NCI-H1436 (cell line): ENCODE measurements at regions not wholly inside any gene's neighbourhood (a gene's known extent, or its start where the extent isn't known, plus 50 kb on each side); places are given as distances from the start of the nearest gene placed in this dataset.
"Not testable (repeated sequence)": the region's sequence is repeated elsewhere in the genome, so short reads cannot be mapped to it uniquely, and the experiment has no call there.

Experiments used
- DNase-seq: peaks from one replicate; lab custom pipeline; 2025; lab: John Stamatoyannopoulos, UW

- DNase-seq: no peak
These were observed 198.4 kb downstream of the DLEU7 start for GRCh38 chr13:50645092-50645491.

GRCh38 chr13:50646070-50646469, 197.4 kb downstream of the DLEU7 start:
- no peak for DNase-seq

- no peak for DNase-seq
These were observed 194.3 kb downstream of the DLEU7 start for GRCh38 chr13:50649211-50649610.

- DNase-seq: no peak
These were observed 192.6 kb downstream of the DLEU7 start for GRCh38 chr13:50650592-50651504.

- DNase-seq: no peak
These were observed 191.6 kb downstream of the DLEU7 start for GRCh38 chr13:50651922-50652321.

GRCh38 chr13:50654331-50654730, 189.2 kb downstream of the DLEU7 start:
- DNase-seq: no peak

- not testable (repeated sequence) for DNase-seq
These were observed 181.6 kb downstream of the DLEU7 start for GRCh38 chr13:50661881-50662280.

- DNase-seq: no peak
These were observed 178.5 kb downstream of the DLEU7 start for GRCh38 chr13:50664951-50665350.

GRCh38 chr13:50668049-50668448, 175.4 kb downstream of the DLEU7 start:
- DNase-seq: no peak

- DNase-seq: no peak
These were observed 174.7 kb downstream of the DLEU7 start for GRCh38 chr13:50668691-50669271.

GRCh38 chr13:50670272-50670671, 173.2 kb downstream of the DLEU7 start:
- DNase-seq: no peak

GRCh38 chr13:50670847-50671496, 172.5 kb downstream of the DLEU7 start:
- no peak for DNase-seq

- DNase-seq: no peak
These were observed 172.0 kb downstream of the DLEU7 start for GRCh38 chr13:50671497-50671850.

- DNase-seq: no peak
These were observed 171.5 kb downstream of the DLEU7 start for GRCh38 chr13:50672025-50672424.

GRCh38 chr13:50675651-50676050, 167.8 kb downstream of the DLEU7 start:
- no peak for DNase-seq

- DNase-seq: no peak
These were observed 166.9 kb downstream of the DLEU7 start for GRCh38 chr13:50676602-50677001.

GRCh38 chr13:50677258-50677657, 166.2 kb downstream of the DLEU7 start:
- DNase-seq: no peak

- no peak for DNase-seq
These were observed 165.6 kb downstream of the DLEU7 start for GRCh38 chr13:50677687-50678463.

GRCh38 chr13:50678464-50679162, 164.9 kb downstream of the DLEU7 start:
- DNase-seq: no peak

- DNase-seq: no peak
These were observed 164.2 kb downstream of the DLEU7 start for GRCh38 chr13:50679321-50679720.

GRCh38 chr13:50682002-50682401, 161.5 kb downstream of the DLEU7 start:
- no peak for DNase-seq

- DNase-seq: no peak
These were observed 160.5 kb downstream of the DLEU7 start for GRCh38 chr13:50682966-50683365.
